Retinal pigment epithelial cell (primary cell): ENCODE measurements at regions not wholly inside any gene's neighbourhood (a gene's known extent, or its start where the extent isn't known, plus 50 kb on each side); places are given as distances from the start of the nearest gene placed in this dataset.

Source experiments
- DNase-seq: peaks from one replicate; pipeline ENCODE4 v3.0.0-alpha.2; 2010; ENCODE audit warnings: low read depth
- H3K4me3 ChIP-seq: 2 replicates; pipeline ENCODE4 v1.5.1; 2011; ENCODE audit warnings: mild to moderate bottlenecking, low read length, control low read depth, moderate library complexity
- TF ChIP-seq, protein P1 (sequence below): conservative IDR thresholded peaks from 2 replicates; pipeline ENCODE4 v1.5.1; 2011; ENCODE audit warnings: low read depth, low read length, control low read depth, inconsistent platforms

DNA sequence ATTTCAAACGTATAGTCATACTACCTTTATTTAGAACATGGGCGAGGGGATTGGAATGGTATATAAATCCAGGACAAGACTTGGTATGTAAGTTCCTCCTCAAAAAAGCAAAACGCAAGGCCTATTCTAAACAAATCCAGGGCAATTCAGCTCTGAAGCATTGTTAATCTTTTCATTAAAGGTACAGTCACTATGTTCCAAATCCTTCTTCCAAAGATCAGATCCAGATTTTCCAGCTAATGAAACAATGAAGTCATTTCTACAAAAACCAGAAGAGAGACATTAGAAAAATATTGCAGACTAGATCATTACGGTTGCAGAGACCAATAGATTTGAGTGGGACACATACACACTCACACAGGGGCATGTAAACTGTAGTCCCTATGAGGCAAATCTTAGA is 116.1 kb upstream of the BNC2 start:
- DNase-seq = no peak
- no peak overlapping the region for H3K4me3 ChIP-seq
- TF ChIP-seq, protein P1, sequence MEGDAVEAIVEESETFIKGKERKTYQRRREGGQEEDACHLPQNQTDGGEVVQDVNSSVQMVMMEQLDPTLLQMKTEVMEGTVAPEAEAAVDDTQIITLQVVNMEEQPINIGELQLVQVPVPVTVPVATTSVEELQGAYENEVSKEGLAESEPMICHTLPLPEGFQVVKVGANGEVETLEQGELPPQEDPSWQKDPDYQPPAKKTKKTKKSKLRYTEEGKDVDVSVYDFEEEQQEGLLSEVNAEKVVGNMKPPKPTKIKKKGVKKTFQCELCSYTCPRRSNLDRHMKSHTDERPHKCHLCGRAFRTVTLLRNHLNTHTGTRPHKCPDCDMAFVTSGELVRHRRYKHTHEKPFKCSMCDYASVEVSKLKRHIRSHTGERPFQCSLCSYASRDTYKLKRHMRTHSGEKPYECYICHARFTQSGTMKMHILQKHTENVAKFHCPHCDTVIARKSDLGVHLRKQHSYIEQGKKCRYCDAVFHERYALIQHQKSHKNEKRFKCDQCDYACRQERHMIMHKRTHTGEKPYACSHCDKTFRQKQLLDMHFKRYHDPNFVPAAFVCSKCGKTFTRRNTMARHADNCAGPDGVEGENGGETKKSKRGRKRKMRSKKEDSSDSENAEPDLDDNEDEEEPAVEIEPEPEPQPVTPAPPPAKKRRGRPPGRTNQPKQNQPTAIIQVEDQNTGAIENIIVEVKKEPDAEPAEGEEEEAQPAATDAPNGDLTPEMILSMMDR = no peak

DNA sequence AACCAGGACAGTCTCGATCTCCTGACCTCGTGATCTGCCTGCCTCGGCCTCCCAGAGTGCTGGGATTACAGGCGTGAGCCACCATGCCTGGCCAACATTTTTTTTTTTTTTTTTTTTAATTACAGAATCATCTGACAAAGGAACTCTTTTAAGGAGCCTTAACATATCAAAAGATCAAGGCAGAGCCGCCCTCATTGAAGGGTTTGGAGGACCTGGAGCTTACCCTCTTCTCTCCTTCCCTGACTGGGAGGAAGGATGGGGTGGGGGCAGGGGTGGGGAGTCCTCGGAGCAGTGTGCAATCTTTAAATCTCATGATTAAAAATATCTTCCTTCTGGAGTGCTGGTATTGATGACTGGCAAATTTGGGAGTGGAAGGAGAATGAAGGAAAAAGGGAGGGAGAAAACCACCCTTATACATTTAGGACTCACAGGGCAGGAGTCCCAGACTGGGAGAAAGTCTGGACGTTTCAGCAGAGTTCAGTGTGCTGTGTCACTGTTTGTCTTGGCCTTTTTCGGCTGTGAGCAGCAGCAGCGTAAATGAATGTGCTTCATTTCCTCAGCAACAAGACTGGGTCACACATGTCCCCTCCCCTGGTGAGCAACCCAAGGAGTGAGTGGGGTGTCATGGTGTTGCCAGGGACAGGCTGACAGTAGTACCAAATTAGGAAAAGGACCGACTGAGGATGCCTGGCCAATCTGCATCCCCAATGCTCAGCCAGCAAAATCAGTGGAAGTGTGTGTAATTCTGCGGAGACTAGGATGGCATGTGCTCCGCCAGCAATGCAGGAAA is 115.3 kb upstream of the BNC2 start:
- TF ChIP-seq, protein P1 = no peak
- no peak for DNase-seq
- no peak overlapping the region for H3K4me3 ChIP-seq

DNA sequence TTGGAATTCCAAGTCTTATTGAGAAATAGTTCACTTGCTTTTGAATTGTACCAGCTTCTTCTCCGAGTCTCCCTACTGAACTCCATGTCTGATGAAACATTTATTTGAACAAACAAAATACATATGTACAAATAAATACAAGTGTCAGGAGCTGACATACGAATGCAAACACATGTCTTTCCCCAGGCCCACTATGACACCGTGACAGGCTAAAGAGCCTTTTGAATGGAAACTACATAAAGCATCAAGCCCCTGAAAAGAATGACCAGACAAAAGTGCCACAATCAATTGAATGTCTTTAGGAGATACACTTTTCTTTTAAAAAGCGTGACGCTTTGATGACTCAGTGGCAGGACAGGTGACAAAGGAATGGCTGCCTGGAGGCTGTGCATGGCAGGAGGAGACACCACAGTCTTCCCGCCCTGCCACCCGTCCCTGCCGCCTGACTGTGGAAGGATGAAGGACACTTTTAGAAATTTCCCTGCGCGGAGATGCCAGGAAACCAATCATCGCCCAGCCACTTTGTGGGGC is 112.4 kb upstream of the BNC2 start:
- DNase-seq = no peak
- TF ChIP-seq, protein P1 = no peak
- no peak overlapping the region for H3K4me3 ChIP-seq

DNA sequence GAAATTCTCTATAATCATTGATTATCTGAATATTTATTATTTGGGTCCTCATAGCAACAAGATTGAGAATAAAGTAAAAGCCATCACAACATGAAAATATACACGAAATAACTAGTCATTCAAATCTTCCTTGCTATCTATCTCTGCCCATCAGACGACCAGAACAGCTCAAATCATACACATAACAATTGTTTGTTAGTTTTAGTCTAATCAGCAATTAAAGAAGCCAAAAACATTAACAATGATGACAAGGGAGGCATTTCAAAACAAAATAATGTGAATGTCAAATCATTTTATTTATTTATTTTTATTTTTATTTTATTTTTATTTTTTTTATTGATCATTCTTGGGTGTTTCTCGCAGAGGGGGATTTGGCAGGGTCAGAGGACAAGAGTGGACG is 106.0 kb upstream of the BNC2 start:
- no peak for DNase-seq
- no peak overlapping the region for H3K4me3 ChIP-seq
- TF ChIP-seq, protein P1 = no peak

DNA sequence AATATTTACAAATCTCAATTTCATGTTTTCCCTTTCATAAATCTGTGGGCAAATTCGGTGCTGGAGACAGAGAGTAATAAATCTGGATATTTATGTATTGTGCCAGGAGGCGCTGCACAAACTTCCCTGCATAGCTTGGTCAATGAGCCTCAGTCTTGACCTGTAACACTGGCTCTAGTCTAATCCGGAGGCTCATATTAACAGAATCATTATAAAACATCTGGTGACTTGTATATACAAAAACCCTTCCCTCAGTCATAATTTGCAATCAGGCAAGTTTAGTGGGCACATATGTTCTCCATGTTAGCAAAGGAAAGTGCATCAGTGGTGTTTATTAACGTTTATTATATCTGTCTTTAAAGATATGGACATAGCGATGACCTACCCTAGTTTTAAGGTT is 104.0 kb upstream of the BNC2 start:
- DNase-seq = no peak
- TF ChIP-seq, protein P1 = no peak
- H3K4me3 ChIP-seq = no peak overlapping the region

DNA sequence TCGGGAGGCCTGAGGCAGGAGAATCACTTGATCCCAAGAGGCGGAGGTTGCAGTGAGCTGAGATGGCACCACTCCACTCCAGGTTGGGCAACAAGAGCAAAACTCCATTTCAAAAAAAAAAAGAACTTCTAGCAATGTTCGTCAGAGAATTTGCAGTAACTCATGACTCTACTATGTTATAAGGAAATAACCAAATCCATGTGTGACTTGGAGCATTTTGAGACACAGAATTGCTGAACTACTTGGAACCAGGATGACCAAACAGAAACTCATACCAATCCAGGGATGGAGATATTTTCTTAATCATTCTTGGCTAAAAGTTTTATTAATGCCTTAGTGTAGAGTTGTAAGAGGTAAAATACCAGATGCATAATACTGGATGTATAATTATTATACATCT is 99.9 kb upstream of the BNC2 start:
- no peak overlapping the region for H3K4me3 ChIP-seq
- no peak for DNase-seq
- TF ChIP-seq, protein P1 = no peak

DNA sequence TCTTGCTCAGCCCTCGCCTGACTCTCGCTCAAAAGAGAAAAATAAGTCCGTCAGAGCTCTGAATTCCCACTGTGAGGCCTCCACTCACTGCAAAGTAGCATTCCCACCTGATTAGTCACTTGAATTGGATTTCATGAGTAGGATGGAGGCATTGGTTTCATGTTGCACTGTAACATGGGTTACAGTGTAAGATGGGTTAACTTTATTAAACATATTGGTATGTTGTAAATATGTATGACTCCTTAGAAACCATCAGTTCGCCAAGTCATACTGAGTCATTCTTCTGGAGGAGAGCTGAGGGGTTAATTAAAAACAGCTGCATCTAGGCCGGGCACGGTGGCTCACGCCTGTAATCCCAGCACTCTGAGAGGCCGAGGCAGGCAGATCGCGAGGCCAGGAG is 93.8 kb upstream of the BNC2 start:
- TF ChIP-seq, protein P1 = no peak
- H3K4me3 ChIP-seq = no peak overlapping the region
- DNase-seq = peak; percentile 67
